ENCODE measurements at regions not wholly inside any gene's neighbourhood (a gene's known extent, or its start where the extent isn't known, plus 50 kb on each side); places are given as distances from the start of the nearest gene placed in this dataset.

GRCh38 chr2:187962538-187962937 is 329.1 kb upstream of the GULP1 start:
- TF ChIP-seq, protein P1, sequence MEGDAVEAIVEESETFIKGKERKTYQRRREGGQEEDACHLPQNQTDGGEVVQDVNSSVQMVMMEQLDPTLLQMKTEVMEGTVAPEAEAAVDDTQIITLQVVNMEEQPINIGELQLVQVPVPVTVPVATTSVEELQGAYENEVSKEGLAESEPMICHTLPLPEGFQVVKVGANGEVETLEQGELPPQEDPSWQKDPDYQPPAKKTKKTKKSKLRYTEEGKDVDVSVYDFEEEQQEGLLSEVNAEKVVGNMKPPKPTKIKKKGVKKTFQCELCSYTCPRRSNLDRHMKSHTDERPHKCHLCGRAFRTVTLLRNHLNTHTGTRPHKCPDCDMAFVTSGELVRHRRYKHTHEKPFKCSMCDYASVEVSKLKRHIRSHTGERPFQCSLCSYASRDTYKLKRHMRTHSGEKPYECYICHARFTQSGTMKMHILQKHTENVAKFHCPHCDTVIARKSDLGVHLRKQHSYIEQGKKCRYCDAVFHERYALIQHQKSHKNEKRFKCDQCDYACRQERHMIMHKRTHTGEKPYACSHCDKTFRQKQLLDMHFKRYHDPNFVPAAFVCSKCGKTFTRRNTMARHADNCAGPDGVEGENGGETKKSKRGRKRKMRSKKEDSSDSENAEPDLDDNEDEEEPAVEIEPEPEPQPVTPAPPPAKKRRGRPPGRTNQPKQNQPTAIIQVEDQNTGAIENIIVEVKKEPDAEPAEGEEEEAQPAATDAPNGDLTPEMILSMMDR (conservative IDR thresholded peaks at IDR 0.05; ENCODE audit: low read depth, low read length), result no peak
- TF ChIP-seq CEBPB (IDR thresholded peaks at IDR 0.05; ENCODE audit: low read depth, low read length) (no peak), POLR2A (IDR thresholded peaks at IDR 0.05; ENCODE audit: low read depth, low read length) (no peak), FOS (IDR thresholded peaks at IDR 0.05; ENCODE audit: low read depth, low read length) (no peak), SMC3 (IDR thresholded peaks at IDR 0.05; ENCODE audit: low read depth, low read length) (no peak), USF2 (IDR thresholded peaks at IDR 0.05; ENCODE audit: low read depth, low read length) (no peak)
